ENCODE measurements at regions not wholly inside any gene's neighbourhood (a gene's known extent, or its start where the extent isn't known, plus 50 kb on each side); places are given as distances from the start of the nearest gene placed in this dataset.

DNA sequence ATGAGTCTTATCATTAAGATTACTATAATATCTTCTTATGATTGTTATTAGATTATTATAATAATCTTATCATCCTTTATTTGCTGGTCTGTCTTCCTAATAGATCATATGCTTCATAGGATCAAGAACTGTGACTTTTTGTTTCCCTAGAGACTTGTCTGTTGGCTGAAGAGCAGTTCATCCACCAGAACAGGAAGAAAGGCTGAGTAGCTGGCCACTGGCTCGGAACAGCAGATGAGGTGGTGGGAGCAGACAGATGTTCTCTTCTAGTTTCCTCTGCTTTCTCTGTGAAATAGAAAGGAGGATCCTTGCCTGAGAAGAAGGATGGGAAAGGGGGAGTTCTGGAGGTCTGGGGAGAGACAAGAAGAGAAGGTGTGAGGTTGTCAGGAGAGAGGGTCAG, 120.0 kb downstream of the CCNA1 start:
- no peak for DNase-seq

DNA sequence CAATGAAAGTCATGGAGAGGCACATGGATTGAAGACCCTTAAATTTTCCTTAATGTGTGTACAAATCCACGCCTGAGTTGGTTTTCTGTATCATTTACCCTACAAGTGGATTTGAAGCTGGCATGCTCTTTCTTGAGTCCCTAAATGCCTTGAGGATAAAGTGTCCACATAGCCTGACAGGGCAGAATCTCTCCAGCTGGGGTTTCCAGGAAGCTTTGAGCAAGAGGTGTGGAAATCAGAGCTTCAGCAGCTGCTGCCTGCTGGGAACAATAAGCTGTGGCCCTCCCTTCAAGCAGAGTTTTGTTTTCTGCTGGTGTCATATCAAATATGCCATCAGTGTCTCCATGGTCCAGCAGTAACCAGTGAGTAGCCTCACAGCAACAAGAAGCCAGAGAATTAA, 120.3 kb upstream of the SERTM1 start:
- DNase-seq = no peak

DNA sequence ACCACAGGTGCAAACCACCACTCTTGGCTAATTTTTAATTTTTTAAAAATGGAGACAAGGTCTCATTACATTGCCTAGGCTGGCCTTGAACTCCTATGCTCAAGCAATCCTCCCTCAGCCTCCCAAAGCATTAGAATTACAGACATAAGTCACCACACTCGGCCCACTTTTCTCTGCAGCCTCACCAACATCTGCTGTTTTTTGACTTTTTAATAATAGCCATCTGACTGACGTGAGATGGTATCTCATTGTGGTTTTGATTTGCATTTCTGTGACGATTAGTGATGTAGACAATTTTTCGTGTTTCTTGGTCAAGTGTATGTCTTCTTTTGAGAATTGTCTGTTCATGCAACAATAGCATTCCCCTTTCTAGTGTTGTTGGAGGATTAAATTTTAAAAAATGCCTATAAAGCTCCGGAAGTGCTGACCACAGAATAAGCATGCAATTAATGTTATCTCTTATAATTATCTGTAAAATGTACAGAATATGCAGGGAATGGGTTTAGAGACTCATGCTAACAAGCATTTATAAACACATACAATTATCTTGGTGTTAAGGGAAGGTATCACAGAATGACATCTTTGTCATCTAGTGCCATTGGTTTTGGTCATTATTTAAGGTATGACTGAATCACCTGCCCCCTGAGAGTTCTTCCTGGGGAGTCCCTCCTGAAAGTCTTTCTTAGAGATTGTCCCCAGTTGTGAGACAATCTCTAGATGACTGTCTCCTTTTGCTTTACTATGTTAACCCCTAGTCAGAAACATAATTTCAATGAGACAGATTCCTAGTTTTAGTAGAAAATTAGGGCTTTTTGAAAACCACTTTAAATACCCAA, 118.5 kb upstream of the SERTM1 start:
- no peak for DNase-seq

DNA sequence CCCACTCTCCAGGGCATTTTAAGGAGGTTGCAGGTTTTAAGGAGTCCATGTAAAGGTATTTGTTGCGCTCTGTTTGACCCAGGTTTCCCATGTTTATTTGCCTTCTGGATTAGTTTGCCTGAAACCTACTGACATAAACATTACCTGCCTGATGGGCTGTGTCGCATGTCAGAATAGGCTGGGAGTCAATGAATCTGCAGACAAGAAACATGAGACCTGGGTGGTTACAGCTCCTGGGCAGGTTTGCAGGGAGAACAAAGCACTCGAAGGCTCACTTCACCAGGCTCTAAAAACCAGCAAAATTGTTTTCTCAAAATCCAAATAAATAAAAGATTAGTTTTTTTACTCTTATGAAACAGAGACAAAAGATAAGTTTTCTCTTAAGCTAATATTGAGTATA, 114.4 kb upstream of the SERTM1 start:
- DNase-seq = peak; percentile 10

DNA sequence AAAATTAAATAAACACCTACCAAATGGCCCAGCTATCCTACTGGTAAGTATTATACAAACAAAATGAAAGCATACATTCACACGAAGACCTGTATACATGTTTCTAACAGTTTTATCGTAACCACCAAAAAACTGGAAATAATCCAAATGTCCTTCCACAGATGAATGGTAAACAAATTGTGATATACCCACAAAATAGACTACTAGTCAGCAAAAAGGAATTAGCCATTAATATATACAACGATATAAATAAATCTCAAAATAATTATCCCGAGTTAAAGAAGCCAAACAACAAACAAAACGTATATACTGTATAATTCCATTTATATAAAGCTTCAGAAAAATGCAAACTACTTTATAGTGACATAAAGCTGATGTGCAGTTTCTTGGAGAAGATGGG, 106.3 kb upstream of the SERTM1 start:
- no peak for DNase-seq

DNA sequence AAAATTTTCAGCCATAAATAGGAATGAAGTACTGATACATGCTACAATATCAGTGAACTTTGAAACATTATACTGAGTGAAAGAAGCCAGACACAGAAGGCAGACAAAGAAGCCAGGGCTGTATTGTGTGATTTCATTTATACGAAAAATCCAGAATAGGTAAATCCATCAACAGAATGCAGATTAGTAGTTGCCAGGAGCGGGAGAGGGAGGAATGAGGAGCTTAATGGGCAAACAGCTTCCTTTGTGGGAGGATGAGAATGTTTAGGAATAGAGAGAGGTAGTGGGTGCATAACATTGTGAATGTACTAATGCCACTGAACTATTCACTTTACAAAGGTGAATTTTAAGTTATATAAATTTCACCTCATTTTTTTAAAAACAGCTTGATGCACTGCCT, 103.3 kb upstream of the SERTM1 start:
- DNase-seq = no peak

DNA sequence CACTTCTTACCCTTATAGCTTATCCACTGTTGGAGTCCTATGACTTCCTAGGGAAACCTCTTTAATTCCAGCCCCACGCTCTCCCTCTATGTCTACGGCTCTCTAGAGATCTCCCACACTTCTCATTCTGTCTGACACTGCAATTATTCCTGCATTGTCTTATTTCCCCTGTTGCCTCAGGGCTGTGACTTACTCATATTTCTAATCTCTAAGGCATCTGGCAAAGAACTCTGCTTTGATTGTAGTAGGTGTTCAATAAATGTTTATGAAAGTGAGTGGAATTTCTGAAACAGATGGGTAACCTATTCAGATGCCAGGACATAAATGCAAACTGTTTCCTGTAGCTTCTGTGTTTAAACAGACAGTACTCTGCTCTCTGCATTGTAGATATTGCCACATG, 102.4 kb upstream of the SERTM1 start:
- DNase-seq = no peak

DNA sequence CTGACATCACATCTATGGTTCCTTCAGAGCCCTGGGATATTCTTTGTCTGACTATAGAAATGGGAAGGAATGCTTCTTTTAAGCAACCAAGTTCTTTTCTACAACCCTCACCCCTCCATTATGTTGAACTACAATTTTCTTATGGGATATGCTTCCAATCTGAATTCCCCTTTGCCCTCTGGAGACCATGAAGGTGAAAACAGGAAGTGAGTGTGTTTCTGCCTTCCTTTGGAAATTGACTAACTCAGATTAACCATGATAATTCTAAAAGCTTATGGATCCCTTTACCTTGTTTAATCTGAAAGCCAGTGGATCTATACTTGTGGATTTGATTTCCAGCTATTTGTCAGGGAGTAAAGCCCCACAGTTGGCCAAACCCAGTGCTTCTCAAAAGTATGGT, 90.8 kb upstream of the SERTM1 start:
- no peak for DNase-seq

DNA sequence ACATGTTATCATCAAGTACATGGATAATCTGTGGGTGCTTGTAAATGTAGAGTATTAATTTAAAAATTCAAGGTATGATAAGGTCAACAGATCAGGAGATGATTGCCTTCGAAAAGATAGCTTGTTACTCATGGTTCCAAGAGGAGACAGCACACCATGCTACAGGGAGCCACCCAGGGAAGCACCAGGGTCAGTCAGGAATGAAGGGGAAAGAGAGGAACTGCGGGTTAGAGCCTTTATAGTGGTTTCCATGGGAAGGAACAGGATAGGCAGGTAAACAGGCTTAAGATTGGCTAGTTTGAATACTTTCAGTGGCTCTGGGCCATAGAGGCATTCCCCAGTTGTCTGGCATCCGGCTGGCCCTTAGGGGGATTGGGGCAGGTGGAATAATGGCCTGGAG, 74.2 kb upstream of the SERTM1 start:
- no peak for DNase-seq

DNA sequence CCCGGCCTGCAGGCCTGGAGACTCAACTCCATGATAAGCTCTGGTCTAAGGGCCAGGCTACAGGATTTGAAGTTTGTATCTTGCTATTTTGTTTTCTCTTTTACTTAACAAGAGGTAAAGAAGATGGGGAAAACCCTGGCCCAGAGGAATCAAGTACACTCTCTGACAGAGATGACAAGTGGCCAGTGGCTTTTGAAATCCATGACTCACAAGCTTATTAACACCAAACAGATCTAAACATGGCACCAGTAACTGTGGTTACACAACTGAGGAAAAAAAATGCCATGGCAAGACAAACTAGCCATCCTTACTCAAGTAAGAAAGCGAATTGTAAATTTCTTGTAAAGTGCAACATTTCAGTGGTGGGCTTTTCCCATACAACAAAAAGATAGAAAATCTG, 72.6 kb upstream of the SERTM1 start:
- no peak for DNase-seq

DNA sequence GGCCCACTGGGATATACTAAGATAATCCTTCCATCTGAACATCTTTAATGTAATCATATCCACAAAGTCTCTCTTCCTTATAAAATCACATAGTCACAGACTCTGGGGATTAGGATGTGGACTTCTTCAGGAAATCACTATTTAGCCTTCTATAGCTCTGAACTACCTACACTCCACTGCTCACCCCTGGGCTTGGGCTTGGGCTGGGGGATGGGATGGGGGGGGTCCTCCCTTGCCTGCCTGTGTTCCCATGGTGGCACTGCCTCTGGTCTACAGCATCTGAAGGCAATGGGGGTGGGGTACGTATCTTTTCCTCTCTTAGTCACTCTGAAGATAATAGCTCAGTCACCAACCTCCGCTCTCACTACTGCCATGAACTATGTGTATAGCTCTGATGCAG, 67.8 kb upstream of the SERTM1 start:
- DNase-seq = no peak

DNA sequence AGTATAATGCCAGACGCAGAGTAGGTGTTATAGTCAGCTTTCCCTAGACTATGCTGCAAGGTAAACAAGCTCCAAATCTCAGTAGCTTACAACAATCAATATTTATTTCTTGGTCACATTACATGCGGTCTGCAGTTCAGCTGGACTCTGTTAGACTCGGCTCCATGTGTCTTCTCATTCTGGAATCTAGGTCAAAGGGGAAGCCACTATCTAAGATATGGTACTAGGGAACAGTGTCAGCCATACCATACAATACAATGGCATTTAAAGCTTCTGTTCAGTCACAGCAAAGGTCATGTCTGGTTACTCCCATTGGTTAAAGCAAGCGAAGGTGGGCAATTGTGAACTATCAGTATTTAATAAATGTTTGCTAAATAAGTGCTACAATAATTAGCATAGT, 65.3 kb upstream of the SERTM1 start:
- no peak for DNase-seq

DNA sequence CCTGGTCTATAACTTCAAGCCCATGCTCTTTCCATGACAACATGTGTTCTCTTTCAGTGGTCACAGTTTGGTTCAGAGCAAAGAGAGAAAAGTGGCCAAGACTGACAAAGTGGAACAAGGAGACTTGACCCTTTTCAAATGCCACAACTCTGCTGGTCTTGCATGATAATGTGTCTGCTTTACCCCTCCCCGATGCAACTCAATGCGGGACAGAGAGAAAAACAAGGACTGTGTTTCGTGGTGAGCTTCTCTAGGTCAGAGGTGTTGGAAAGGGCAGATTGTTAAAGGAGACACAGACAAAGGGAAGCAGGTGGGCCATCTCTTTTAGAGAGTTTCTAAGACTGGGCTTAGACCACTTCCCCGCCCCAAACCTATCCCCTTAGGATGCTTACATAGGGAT, 61.6 kb upstream of the SERTM1 start:
- DNase-seq = no peak

DNA sequence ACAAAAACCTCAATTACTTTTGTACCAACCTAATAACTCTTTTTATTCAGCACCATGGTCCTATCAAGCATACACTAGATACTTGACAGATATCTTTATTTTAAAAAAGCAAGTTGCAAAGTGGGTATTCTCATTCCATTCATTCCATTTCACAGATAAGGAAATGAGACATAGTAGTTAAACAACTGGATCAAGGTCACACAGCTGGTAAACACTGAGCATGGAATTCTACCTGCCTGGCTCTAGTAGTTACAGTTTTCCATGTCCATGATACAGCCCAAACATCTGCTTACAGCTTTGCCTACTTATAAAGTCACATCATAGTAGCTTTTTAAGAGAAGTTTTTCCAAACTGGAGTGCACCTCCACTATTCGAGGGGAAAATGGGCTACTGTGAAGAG, 57.1 kb upstream of the SERTM1 start:
- no peak for DNase-seq

DNA sequence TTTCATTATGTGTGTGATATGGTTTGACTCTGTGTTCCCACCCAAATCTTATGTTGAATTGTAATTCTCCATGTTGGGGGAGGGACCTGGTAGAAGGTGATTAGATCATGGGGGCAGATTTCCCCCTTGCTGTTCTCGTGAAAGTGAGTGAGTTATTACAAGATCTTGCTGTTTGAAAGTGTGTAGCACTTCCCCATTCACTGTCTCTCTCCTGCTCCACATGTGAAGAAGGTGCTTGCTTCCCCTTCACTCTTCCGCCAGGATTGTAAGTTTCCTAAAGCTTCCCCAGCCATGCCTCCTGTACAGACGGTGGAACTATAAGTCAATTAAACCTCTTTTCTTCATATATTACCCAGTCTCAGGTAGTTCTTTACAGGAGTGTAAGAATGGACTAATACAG, 54.3 kb upstream of the SERTM1 start:
- DNase-seq = no peak
